ENCODE measurements at regions not wholly inside any gene's neighbourhood (a gene's known extent, or its start where the extent isn't known, plus 50 kb on each side); places are given as distances from the start of the nearest gene placed in this dataset.

DNA sequence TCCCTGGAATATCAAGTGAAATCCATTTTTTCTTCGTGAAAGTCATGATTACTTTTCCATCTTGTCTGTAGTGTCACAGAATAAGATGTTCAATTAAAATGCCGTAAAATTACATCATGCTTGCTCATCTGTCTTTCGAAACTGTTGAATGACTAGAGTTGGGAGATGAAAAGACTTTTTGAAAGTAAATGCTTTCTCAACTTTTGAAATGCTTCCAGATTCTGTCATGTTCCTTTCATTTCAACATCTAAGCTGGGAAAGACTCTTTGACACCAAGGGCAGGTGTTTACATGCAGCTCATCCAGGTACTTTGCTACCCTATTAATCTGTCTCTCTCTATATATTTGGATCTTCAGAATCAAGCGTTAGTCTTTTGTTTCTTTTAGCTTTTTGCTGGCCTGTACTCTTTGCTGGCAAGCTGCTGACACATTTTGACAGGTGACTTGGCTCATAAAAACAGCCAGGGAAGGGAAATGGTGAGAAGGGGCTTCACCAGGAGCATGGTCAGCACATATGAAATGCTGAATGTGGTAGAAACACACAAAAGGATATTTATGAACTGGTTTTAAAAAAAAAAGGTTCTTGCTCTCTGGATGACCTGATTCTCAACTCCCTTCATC lies 77.0 kb upstream of the METAP2 start:
- TF ChIP-seq, protein P1, sequence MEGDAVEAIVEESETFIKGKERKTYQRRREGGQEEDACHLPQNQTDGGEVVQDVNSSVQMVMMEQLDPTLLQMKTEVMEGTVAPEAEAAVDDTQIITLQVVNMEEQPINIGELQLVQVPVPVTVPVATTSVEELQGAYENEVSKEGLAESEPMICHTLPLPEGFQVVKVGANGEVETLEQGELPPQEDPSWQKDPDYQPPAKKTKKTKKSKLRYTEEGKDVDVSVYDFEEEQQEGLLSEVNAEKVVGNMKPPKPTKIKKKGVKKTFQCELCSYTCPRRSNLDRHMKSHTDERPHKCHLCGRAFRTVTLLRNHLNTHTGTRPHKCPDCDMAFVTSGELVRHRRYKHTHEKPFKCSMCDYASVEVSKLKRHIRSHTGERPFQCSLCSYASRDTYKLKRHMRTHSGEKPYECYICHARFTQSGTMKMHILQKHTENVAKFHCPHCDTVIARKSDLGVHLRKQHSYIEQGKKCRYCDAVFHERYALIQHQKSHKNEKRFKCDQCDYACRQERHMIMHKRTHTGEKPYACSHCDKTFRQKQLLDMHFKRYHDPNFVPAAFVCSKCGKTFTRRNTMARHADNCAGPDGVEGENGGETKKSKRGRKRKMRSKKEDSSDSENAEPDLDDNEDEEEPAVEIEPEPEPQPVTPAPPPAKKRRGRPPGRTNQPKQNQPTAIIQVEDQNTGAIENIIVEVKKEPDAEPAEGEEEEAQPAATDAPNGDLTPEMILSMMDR (IDR thresholded peaks at IDR 0.05), result no peak
- TF ChIP-seq POLR2A (IDR thresholded peaks at IDR 0.05) (no peak), POLR2AphosphoS5 (IDR thresholded peaks at IDR 0.05) (peak; percentile 7)
